SJCRH30 (cell line): ENCODE measurements at regions not wholly inside any gene's neighbourhood (a gene's known extent, or its start where the extent isn't known, plus 50 kb on each side); places are given as distances from the start of the nearest gene placed in this dataset.
"Not testable (repeated sequence)": the region's sequence is repeated elsewhere in the genome, so short reads cannot be mapped to it uniquely, and the experiment has no call there.

ENCODE experiments used
- DNase-seq, 2 experiments: peaks; one replicate each; pipeline ENCODE4 v3.0.0-alpha.2; 2015 to 2020
- H3K27ac ChIP-seq: fragments of 250-450 bp; sonication (Bioruptor Pico); 2 replicates; pipeline ENCODE4 v1.5.1; 2020; ENCODE audit warnings: mild to moderate bottlenecking, moderate library complexity
- H3K27me3 ChIP-seq: fragments of 250-450 bp; sonication (Bioruptor Pico); 2 replicates; pipeline ENCODE4 v1.5.1; 2020; ENCODE audit warnings: mild to moderate bottlenecking, moderate library complexity
- H3K36me3 ChIP-seq: fragments of 250-450 bp; sonication (Bioruptor Pico); 2 replicates; pipeline ENCODE4 v1.5.1; 2020; ENCODE audit warnings: mild to moderate bottlenecking, moderate library complexity
- H3K4me1 ChIP-seq: fragments of 250-450 bp; sonication (Bioruptor Pico); 2 replicates; pipeline ENCODE4 v1.5.1; 2020; ENCODE audit warnings: mild to moderate bottlenecking, moderate library complexity
- H3K4me3 ChIP-seq: fragments of 250-450 bp; sonication (Bioruptor Pico); 2 replicates; pipeline ENCODE4 v1.5.1; 2020; ENCODE audit warnings: mild to moderate bottlenecking, moderate library complexity
- H3K9me3 ChIP-seq: fragments of 250-450 bp; sonication (Bioruptor Pico); replicated peaks from 2 replicates; pipeline ENCODE4 v1.5.1; 2020; ENCODE audit warnings: mild to moderate bottlenecking, moderate library complexity

DNA sequence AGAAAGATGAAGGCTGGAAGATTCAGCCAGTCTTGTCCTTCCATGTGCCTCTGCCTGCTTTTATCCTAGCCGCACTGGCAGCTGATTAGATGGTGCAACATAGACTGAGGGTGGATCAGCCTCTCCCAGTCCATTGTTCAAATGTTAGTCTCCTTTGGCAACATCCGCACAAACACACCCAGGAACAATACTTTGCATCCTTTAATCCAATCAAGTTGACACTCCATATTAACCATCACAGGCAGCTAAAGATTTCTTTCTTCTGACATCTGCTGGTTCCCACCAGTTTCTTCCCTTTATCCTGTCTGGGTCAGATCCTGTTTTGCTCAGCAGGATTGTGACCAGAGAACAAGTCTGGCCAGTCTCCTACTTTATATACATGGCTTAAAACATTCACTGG, 276.5 kb upstream of the TYRP1 start:
- Histone ChIP-seq H3K27ac (no peak overlapping the region), H3K36me3 (no peaks in the 10 kb centered on the region), H3K4me3 (no peak overlapping the region), H3K4me1 (no peaks in the 10 kb centered on the region), H3K27me3 (no peaks in the 10 kb centered on the region), H3K9me3 (no peaks in the 10 kb centered on the region)
- DNase-seq = no peak

GRCh38 chr9:12424243-12424642, 268.9 kb upstream of the TYRP1 start:
- DNase-seq = no peak
- Histone ChIP-seq H3K4me1 (no peaks in the 10 kb centered on the region), H3K27ac (no peak overlapping the region), H3K36me3 (no peaks in the 10 kb centered on the region), H3K9me3 (no peaks in the 10 kb centered on the region), H3K27me3 (no peaks in the 10 kb centered on the region), H3K4me3 (no peak overlapping the region)

DNA sequence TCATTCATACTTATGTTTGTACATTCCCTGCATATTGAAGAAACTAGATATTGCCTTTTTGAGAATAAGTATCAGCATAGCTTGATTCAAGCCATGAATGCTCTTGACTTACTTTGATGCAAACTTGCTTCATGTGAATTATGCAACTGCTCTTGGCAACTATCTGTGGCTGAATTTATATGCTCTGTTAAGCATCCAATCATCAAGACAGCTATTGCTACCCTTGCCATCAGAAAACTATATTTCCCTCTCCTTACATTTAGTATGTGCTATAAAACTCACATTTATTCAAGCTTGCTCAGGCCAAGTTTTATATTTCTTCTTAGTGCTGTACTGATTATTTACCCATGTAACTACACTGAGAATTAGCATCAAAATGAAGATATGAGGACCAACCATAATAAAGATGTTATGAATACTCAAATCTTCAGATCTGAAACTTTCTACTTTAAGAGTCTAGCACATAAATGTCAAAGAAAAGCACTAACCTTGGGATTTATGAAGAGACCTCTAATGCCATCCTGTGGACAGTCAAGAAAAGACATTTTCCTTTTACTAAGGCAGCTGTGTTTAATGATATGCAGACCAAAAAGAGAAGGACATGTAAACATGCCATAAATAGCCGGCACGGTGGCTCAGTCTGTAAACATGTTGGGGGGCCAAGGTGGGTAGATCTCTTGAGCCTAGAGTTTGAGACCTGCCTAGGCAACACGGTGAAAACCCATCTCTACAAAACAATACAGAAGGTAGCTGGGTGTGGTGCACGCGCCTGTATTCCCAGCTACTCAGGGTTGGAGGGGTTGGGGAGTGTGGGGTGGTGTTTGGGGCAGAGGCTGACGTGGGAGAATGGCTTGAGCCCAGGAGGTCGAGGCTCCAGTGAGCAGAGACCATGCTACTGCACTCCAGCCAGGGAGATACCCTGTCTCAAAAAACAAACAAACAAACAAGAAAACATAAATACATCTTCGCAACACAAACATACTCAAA, 267.0 kb upstream of the TYRP1 start:
- H3K27ac ChIP-seq = no peak overlapping the region
- DNase-seq = peak in 1 of 2 experiments; percentile 19
- no peak overlapping the region for H3K4me3 ChIP-seq
- H3K4me1 ChIP-seq = no peaks in the 10 kb centered on the region
- H3K36me3 ChIP-seq = no peaks in the 10 kb centered on the region
- H3K27me3 ChIP-seq = no peaks in the 10 kb centered on the region
- no peaks in the 10 kb centered on the region for H3K9me3 ChIP-seq

DNA sequence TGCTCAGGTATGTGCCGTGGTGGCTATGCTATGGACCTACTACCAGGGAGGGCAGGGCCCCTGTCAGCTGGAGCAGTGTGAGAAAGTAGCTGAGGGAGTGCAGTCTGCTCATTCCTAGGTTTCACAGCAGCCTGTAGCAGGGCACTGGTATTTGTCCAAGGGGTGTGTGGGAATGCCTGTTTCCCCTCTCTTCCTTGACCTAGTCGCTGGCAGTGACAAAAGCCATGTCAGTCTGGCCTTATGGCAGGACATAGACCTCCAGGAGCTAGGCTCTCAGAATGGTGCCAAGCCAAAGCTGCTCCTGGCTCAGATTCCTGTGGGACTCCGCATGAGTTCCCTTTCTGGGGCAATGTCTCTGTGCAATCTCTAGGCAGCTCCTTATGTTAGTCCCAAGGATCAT, 253.9 kb upstream of the TYRP1 start:
- H3K27me3 ChIP-seq = no peaks in the 10 kb centered on the region

DNA sequence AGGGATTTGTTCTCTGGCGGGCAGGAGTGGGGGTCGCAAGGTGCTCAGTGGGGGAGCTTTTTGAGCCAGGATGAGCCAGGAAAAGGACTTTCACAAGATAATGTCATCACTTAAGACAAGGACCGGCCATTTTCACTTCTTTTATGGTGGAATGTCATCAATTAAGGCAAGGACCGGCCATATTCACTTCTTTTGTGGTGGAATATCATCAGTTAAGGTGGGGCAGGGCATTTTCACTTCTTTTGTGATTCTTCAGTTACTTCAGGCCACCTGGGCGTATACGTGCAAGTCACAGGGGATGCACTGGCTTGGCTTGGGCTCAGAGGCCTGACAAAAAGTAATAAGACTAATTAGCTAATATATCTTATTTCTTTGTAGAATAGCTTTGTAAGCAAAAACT, 252.1 kb upstream of the TYRP1 start:
- not testable (repeated sequence) for DNase-seq, H3K9me3 ChIP-seq, H3K4me1 ChIP-seq, H3K27ac ChIP-seq, H3K27me3 ChIP-seq, H3K36me3 ChIP-seq, H3K4me3 ChIP-seq

More for the DNA sequence above, 253.9 kb upstream of the TYRP1 start:
- Histone ChIP-seq H3K27ac (no peak overlapping the region), H3K36me3 (no peaks in the 10 kb centered on the region), H3K9me3 (peaks cover 3% of the 10 kb centered on the region; the same call in 1 of the 2 replicates), H3K4me1 (no peaks in the 10 kb centered on the region), H3K4me3 (no peak overlapping the region)
- DNase-seq = no peak

DNA sequence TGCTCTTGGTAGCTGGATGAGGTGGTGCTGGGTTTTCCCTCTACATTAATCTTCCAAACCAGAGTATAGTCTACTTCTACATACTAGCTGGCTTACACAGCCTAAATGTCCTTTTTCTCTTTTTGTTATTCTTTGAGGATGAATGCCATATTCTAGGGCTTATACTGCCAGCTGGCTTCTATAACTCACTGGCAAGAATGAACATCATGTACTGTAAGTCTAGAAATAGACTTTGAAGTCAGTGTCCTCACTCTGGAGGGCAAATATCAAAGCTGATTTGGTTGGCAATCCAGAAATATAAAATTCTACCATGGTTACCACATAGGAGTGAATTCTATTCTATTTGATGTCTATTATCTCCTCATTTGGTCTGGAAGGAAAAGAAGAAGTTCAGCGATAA, 251.7 kb upstream of the TYRP1 start:
- H3K27me3 ChIP-seq = no peaks in the 10 kb centered on the region
- H3K4me1 ChIP-seq = no peaks in the 10 kb centered on the region
- no peak for DNase-seq
- H3K4me3 ChIP-seq = no peak overlapping the region
- no peak overlapping the region for H3K27ac ChIP-seq
- H3K36me3 ChIP-seq = no peaks in the 10 kb centered on the region
- H3K9me3 ChIP-seq = peaks cover 3% of the 10 kb centered on the region; the same call in 1 of the 2 replicates

DNA sequence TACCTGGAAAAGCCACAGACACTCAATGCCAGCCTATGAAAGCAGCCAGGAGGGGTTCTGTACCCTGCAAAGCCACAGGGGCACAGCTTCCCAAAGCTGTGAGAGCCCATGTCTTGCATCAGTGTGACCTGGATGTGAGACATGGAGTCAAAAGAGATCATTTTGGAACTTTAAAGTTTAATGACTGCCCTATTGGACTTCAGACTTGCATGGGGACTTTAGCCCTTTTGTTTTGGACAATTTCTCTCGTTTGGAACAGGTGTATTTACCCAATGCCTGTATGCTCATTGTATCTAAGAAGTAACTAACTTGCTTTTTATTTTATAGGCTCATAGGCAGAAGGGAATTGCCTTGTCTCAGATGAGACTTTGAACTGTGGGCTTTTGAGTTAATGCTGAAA, 244.9 kb upstream of the TYRP1 start:
- Histone ChIP-seq H3K27ac (no peak overlapping the region), H3K36me3 (no peaks in the 10 kb centered on the region), H3K4me3 (no peak overlapping the region), H3K27me3 (no peaks in the 10 kb centered on the region), H3K4me1 (no peaks in the 10 kb centered on the region), H3K9me3 (no peaks in the 10 kb centered on the region)
- no peak for DNase-seq

GRCh38 chr9:12457237-12457636, 235.9 kb upstream of the TYRP1 start:
- Histone ChIP-seq H3K9me3 (no peaks in the 10 kb centered on the region), H3K27ac (no peak overlapping the region), H3K27me3 (no peaks in the 10 kb centered on the region), H3K4me3 (no peak overlapping the region), H3K36me3 (no peaks in the 10 kb centered on the region), H3K4me1 (no peaks in the 10 kb centered on the region)
- DNase-seq = no peak

DNA sequence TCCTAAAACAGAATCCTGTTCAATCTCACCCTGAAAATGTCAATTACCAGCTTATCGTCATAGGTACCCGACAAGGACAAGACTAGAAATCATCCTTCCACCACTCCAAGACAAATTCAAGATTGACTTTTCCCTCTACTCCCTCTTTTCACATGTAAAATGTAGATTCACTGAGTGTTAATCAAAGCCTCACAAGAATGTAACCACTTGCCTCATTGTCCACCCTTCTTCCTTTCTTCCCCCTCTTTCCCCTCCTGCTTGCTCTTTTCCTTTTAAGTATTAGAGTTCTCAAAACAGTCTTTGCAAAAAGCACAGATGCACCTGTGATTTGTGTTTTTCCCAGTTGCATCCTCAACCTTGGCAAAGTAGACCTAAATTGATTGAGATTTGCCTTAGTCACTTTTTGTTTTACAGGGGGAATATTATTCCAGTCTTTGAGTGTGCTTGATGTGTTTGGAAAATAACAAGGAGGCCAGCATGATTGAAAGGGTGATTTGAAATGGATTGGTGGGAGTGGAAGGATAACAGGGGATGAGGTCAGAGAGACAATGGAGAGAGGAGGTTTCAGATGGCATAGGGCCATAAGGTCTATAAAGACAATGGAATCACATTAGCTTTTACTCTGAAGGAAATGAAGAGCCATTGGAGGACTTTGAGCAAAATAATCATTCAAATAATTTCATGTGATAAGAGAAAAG, 231.3 kb upstream of the TYRP1 start:
- H3K36me3 ChIP-seq = no peaks in the 10 kb centered on the region
- no peaks in the 10 kb centered on the region for H3K27me3 ChIP-seq
- no peaks in the 10 kb centered on the region for H3K4me1 ChIP-seq
- H3K27ac ChIP-seq = no peak overlapping the region
- no peak overlapping the region for H3K4me3 ChIP-seq
- H3K9me3 ChIP-seq = no peaks in the 10 kb centered on the region
- DNase-seq = no peak

GRCh38 chr9:12462861-12463260, 230.3 kb upstream of the TYRP1 start:
- Histone ChIP-seq H3K27ac (no peak overlapping the region), H3K27me3 (no peaks in the 10 kb centered on the region), H3K4me3 (no peak overlapping the region), H3K4me1 (no peaks in the 10 kb centered on the region), H3K36me3 (no peaks in the 10 kb centered on the region), H3K9me3 (no peaks in the 10 kb centered on the region)
- no peak for DNase-seq

- Histone ChIP-seq H3K27me3 (no peaks in the 10 kb centered on the region), H3K4me3 (no peak overlapping the region), H3K4me1 (no peaks in the 10 kb centered on the region), H3K27ac (no peak overlapping the region), H3K9me3 (no peaks in the 10 kb centered on the region), H3K36me3 (no peaks in the 10 kb centered on the region)
- no peak for DNase-seq
Measured at GRCh38 chr9:12463641-12464040, 229.5 kb upstream of the TYRP1 start.

GRCh38 chr9:12464400-12464799, 228.8 kb upstream of the TYRP1 start:
- Histone ChIP-seq H3K9me3 (no peaks in the 10 kb centered on the region), H3K4me1 (no peaks in the 10 kb centered on the region), H3K36me3 (no peaks in the 10 kb centered on the region), H3K27ac (no peak overlapping the region), H3K4me3 (no peak overlapping the region), H3K27me3 (no peaks in the 10 kb centered on the region)
- no peak for DNase-seq

DNA sequence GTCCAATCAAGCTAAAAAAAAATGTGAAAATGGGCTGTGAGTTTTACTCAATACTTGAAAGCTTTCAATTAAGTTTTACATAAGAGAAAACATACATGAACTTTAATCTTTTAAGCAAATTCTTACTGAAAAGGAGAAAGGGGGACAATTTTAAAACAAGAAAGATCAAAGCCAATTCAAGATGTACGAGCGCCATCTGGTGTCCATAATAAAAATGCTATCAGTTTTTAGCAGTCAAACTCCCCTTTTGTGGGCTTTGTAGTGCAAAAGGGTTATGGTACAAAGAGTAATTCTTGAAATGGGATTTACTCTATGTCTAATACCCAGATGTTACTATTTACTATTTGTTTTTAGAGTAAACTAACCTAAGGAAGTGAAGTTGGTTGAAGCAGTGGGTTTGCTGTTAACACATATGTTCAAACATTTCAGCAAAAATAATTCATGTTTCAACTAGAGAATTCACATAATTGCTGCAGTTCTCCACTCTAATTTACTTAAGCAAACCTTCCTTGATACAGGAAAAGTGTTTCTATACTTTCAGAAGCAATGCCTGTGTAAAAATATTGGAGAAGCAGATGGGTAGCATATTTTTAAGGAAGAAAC, 228.2 kb upstream of the TYRP1 start:
- peak; percentile 2 to 52 for DNase-seq
- Histone ChIP-seq H3K36me3 (no peaks in the 10 kb centered on the region), H3K27ac (no peak overlapping the region), H3K9me3 (no peaks in the 10 kb centered on the region), H3K4me3 (no peak overlapping the region), H3K27me3 (no peaks in the 10 kb centered on the region), H3K4me1 (no peaks in the 10 kb centered on the region)

GRCh38 chr9:12469084-12469483, 224.1 kb upstream of the TYRP1 start:
- Histone ChIP-seq H3K27ac (no peak overlapping the region), H3K27me3 (no peaks in the 10 kb centered on the region), H3K36me3 (no peaks in the 10 kb centered on the region), H3K4me1 (no peaks in the 10 kb centered on the region), H3K4me3 (no peak overlapping the region), H3K9me3 (no peaks in the 10 kb centered on the region)
- DNase-seq = no peak

- Histone ChIP-seq H3K4me3 (no peak overlapping the region), H3K4me1 (no peaks in the 10 kb centered on the region), H3K36me3 (no peaks in the 10 kb centered on the region), H3K27ac (no peak overlapping the region), H3K27me3 (no peaks in the 10 kb centered on the region), H3K9me3 (no peaks in the 10 kb centered on the region)
- no peak for DNase-seq
Measured at GRCh38 chr9:12494411-12494810, 198.8 kb upstream of the TYRP1 start.
